ENCODE measurements at regions not wholly inside any gene's neighbourhood (a gene's known extent, or its start where the extent isn't known, plus 50 kb on each side); places are given as distances from the start of the nearest gene placed in this dataset.

GRCh38 chr11:15720460-15720859, 605.7 kb downstream of the INSC start:
- no peak for TF ChIP-seq TAF1 (IDR thresholded peaks at IDR 0.05; ENCODE audit: borderline replicate concordance, insufficient read depth, low read length)
- peak in 1 of 2 experiments; percentile 66; a peak in 1 of 4 replicates for TF ChIP-seq REST (IDR thresholded peaks at IDR 0.05; ENCODE audit: insufficient read depth in 1 of 2, low read depth in 2 of 2, low read length in 2 of 2)
- no peak for TF ChIP-seq FOXP2 (optimal IDR thresholded peaks at IDR 0.05; ENCODE audit: borderline replicate concordance, extremely low read depth, extremely low read length, insufficient read depth)

- TF ChIP-seq TAF1 (IDR thresholded peaks at IDR 0.05; ENCODE audit: borderline replicate concordance, insufficient read depth, low read length) = no peak
- TF ChIP-seq SIN3A (IDR thresholded peaks at IDR 0.05; ENCODE audit: borderline replicate concordance, insufficient read depth, low read length) = no peak
- TF ChIP-seq FOXP2 (optimal IDR thresholded peaks at IDR 0.05; ENCODE audit: borderline replicate concordance, extremely low read depth, extremely low read length, insufficient read depth) = no peak
- TF ChIP-seq POLR2AphosphoS5 (IDR thresholded peaks at IDR 0.05; ENCODE audit: low read depth, low read length) = no peak
- TF ChIP-seq REST (IDR thresholded peaks at IDR 0.05; ENCODE audit: insufficient read depth in 1 of 2, low read depth in 2 of 2, low read length in 2 of 2) = no peak
Observed at GRCh38 chr11:15723966-15724365, 609.2 kb downstream of the INSC start.

GRCh38 chr11:15724601-15725000, 609.9 kb downstream of the INSC start:
- no peak for TF ChIP-seq FOXP2 (optimal IDR thresholded peaks at IDR 0.05; ENCODE audit: borderline replicate concordance, extremely low read depth, extremely low read length, insufficient read depth)
- no peak for TF ChIP-seq REST (IDR thresholded peaks at IDR 0.05; ENCODE audit: insufficient read depth in 1 of 2, low read depth in 2 of 2, low read length in 2 of 2)
- no peak for TF ChIP-seq POLR2AphosphoS5 (IDR thresholded peaks at IDR 0.05; ENCODE audit: low read depth, low read length)
- TF ChIP-seq SIN3A (IDR thresholded peaks at IDR 0.05; ENCODE audit: borderline replicate concordance, insufficient read depth, low read length) = no peak
- no peak for TF ChIP-seq TAF1 (IDR thresholded peaks at IDR 0.05; ENCODE audit: borderline replicate concordance, insufficient read depth, low read length)

- TF ChIP-seq POLR2AphosphoS5 (IDR thresholded peaks at IDR 0.05; ENCODE audit: low read depth, low read length) (no peak), TAF1 (IDR thresholded peaks at IDR 0.05; ENCODE audit: borderline replicate concordance, insufficient read depth, low read length) (no peak), REST (IDR thresholded peaks at IDR 0.05; ENCODE audit: insufficient read depth in 1 of 2, low read depth in 2 of 2, low read length in 2 of 2) (no peak), FOXP2 (optimal IDR thresholded peaks at IDR 0.05; ENCODE audit: borderline replicate concordance, extremely low read depth, extremely low read length, insufficient read depth) (no peak)
Observed at GRCh38 chr11:15725246-15725645, 610.5 kb downstream of the INSC start.

DNA sequence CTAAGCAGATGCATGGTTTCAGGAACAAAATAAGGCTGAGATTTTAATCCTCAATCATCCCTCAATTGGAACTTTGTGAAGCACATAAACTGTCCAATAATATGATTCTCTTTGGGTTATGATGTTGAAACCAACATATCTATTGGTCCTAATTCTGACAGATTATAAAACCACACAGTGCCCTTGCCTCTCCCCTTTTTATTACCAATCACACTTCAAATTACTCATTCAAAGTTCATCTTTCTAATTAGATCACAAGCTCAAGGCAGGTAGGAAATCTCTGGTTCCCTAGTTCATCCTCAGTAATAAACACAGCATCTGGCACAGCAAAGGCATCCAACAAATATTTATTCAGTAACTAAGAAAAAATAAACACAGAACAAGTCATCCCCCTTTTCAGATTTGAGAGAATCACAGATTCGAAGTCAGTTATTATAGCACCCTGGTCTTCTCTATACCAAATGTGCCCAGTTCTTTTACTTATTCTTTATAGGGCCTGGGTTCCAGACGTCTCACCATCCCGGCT, 611.6 kb downstream of the INSC start:
- no peak for TF ChIP-seq POLR2AphosphoS5 (IDR thresholded peaks at IDR 0.05; ENCODE audit: low read depth, low read length)
- TF ChIP-seq TAF1 (IDR thresholded peaks at IDR 0.05; ENCODE audit: borderline replicate concordance, insufficient read depth, low read length) = no peak
- no peak for TF ChIP-seq FOXP2 (optimal IDR thresholded peaks at IDR 0.05; ENCODE audit: borderline replicate concordance, extremely low read depth, extremely low read length, insufficient read depth)
- no peak for TF ChIP-seq REST (IDR thresholded peaks at IDR 0.05; ENCODE audit: insufficient read depth in 1 of 2, low read depth in 2 of 2, low read length in 2 of 2)
- TF ChIP-seq SIN3A (IDR thresholded peaks at IDR 0.05; ENCODE audit: borderline replicate concordance, insufficient read depth, low read length) = no peak
